ENCODE measurements at regions not wholly inside any gene's neighbourhood (a gene's known extent, or its start where the extent isn't known, plus 50 kb on each side); places are given as distances from the start of the nearest gene placed in this dataset.

DNA sequence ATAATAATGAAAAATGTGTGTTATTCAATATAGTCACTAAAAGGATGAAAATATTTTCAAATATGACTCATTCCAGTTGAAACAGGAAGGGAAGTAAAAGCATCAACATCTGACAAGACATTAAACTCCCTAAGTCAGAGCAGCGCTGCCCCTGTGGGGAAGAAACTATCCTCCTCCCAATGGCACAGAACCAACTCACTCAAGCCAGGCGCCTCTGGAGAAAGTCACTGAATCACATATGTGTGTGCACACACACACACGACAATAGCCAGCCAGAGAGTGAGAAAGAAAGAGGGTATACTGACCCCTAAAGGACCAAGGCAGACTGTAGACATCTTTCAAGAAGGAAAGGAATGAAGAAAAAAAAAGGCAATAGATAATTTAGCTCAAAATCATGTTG is 126.9 kb downstream of the SETD4 start:
- DNase-seq, result no peak

DNA sequence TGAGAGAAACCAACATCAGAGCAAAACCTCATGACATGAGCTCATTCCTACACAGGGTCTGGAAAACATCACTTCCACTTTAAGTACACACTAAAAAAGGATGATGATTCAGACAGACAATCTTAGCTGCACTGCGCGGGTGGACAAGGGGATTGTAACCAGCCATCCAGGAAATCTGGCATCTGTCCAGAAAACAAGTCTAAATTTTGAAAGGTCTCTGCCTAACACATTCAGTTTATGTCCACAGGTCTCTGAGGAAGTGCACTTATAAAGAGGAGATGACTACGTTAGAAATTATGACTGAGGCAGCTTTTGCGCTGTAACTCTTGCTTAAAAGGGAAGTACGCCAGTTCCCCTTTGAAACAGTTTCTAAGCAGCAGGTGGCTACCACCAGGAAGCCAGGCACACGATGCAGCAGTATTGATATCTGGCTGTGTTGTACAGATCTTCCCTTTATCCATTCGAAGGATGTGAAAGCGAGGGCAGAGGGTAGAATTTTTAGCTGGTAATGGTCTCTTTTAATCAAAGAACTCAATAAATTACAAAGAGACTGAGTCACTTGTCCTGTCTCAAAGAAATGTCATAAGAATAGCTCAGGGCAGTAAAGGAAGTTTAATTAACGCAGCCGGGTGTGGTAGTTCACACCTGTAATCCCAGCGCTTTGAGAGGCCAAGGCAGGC is 128.0 kb downstream of the SETD4 start:
- peak; percentile 15 for DNase-seq

DNA sequence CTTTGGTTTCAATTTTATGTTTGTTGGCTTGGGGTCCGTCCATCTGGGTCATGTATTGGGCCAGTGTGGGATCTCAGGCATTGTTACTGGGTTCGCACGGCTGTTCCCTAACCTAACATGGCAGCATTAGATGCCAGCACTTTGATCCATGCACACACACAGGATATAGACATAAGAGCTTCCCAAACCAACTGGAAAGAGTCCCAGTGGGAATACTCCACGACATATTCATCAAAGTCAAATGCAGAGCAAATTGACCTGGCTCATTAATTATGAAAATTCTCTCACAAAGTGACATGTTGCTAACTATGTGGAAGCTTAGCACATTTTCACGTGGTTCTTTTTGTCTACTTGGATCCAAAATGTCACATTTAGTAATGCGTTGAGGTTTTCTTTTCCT is 130.4 kb downstream of the SETD4 start:
- no peak for DNase-seq

GRCh38 chr21:35927262-35927661 is 133.1 kb downstream of the SETD4 start:
- no peak for DNase-seq

DNA sequence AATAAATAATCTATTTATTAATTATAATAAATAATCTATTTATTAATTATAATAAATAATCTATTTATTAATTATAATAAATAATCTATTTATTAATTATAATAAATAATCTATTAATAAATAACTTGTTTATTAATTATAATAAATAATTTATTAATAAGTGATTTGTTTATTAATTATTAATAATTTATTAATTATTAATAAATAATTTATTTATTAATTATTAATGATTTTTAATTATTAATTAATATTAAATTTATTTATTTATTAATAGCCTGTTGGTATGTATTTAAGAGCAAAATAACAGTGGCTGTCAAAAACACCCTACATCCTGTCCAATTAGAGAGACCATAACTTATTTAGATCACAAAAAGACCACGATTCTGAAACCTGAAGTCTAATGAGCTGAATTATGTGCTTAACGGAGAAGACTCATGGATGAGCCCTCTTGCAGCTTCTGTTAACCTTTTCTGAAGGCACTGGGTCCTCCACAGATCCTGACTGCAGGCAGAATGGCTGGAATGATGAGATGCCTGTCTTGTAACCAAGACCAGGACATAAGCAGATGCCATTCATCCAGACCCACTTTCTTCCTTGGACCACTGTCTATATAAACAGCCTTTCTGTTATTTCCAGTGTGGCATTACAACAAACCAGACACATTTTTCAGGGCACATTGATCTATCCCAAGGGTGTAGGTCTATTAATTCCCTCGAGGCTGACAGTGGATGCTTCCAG is 134.2 kb downstream of the SETD4 start:
- no peak for DNase-seq

DNA sequence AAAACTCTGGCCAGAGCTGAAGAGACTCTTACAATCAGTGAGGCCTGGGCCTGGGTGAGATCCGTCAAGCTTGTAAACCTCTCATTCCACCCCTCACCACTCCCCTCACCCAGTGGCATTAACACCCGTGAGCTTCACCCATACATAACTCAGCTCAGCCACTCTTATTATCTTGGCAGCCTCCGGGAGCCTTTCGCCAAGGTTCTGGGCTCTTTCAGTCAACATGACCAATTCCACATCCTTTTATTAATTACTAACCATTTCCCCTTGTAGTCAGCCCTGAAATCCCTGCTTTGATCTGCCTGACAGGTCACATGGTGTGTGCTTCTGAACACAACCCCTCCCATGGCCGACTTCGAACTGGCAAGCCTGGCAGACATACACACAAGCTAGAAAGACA is 134.8 kb downstream of the SETD4 start:
- peak; percentile 5 for DNase-seq

DNA sequence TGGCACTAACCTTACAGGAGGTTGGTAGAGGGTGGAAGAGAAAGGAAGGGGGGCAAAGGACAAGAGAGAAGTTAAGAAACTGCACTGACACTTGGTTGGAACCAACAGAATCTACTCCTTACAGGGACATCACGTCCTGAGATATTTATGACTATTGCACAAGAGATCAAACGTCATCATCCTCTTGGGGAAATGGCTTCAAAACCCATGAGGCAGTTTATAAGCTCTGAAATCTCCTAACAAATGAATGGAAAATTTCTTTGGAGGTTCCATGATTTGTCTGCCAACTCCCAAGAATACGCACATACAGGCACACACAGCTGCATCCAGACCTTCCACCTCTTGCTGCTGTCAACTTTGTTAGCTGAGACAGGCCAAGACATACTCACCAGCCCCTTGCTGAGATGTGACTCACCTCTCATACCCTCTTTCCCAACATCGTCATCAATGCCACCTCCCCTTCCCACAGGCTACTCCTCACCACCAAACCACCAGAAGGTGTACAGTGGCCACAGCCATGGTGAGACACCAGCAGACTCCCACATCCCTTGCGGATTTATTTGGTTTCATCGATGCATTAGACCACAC is 135.5 kb downstream of the SETD4 start:
- DNase-seq, result no peak

DNA sequence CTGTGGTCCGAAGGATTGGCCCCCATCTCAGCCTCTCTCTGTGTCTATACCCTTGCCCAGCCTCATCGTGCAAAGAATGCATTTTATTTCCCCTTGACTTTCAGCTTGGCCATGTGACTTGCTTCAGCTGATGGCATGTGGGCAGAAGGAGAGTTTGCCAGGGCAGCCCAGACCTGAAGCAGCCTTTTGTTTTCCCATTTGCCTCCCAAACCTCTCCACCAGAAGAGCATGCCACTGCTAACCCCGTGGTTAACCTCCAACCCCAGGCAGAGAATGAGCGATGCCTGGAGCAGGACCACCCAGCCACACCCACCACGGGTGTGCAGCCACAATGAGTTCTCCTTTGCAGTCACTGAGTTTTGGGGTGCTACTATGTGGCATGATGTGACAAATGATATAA is 136.4 kb downstream of the SETD4 start:
- no peak for DNase-seq

- no peak for DNase-seq
Observed at GRCh38 chr21:35922618-35923017, 137.7 kb downstream of the SETD4 start.

GRCh38 chr21:35921471-35921870 is 138.9 kb downstream of the SETD4 start:
- no peak for DNase-seq

DNA sequence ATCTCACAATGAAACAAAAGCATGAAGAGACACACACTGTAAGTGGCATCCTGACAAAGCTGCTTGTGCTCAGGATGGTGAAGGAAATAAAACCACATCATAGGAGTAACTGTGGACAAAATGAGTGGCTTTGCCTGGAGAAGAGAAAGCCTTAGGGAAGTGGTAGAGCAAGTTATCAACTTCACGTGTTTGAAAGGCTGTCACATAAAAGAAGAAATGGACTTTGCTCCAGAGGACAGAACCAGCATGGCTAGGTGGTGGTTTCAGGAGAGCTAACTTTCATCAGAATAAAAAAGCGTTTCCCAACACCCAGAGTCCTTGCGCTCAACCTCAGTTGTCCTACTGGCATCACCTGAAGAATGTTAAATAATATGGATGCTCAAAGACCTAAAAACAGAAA is 139.9 kb downstream of the SETD4 start:
- no peak for DNase-seq

- DNase-seq, result no peak
Observed at GRCh38 chr21:35915030-35915429, 145.3 kb downstream of the SETD4 start.

GRCh38 chr21:35911412-35912191 is 148.7 kb downstream of the SETD4 start:
- no peak for DNase-seq

GRCh38 chr21:35909456-35910223 is 150.7 kb downstream of the SETD4 start:
- no peak for DNase-seq

DNA sequence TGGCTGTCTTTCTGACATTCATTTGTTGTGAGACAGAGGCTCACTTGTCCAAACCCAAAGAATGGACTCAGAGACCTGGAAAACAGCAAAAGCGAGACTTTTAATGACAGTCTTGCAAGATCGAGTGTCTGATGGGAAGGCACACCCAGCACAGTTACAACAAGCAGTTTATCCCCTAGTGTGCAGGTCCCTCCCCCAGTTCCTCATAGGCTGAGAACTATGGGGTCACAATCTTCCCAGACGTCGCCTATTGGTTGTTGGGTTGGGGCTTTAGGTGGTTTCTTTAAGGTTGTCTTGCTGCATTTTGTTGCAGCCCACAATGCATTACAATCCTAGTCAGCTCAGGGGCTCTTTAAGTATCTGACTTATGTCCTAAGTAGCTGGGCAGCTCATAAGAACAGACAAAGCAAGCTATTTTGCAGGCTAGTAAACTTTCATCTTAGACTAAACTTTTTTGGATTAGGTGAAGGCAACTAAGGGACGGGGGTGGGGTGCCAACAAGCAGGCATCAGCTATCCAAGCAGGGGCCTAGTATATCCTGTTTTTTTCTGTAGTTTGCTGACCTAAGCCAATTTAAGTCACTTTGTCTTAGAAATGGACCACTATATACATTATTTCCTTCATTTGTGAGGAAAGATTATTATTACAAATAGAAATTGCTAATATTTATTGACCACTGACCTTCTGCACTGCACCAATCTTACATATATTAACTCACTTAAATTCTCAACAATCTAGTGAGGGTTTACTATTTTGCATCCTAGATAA is 151.8 kb downstream of the SETD4 start:
- DNase-seq, result no peak

DNA sequence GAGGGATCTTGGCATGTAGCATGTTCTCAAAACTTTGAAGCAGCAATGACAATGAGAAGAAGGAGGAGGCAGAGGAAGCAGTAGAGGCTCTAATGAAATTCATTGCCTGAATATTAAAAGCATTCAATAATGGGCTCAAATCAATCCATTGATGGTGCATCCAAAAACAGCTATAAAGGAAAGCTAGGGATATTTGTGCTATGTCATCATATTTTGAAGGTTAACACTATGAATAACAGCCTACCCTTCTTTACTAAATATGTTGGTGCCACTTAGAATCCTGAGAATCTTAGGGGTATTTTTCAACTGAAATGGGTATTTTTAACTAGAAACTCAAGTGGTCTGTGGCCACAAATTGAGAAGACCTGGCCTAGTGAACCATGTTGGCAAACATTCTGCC is 153.7 kb downstream of the SETD4 start:
- DNase-seq, result no peak

GRCh38 chr21:35905963-35906345 is 154.4 kb downstream of the SETD4 start:
- no peak for DNase-seq

- no peak for DNase-seq
Observed at GRCh38 chr21:35905096-35905962, 155.0 kb downstream of the SETD4 start.

- no peak for DNase-seq
Observed at GRCh38 chr21:35900539-35900938, 159.8 kb downstream of the SETD4 start.

- DNase-seq, result no peak
Observed at GRCh38 chr21:35896060-35896459, 164.3 kb downstream of the SETD4 start.

DNA sequence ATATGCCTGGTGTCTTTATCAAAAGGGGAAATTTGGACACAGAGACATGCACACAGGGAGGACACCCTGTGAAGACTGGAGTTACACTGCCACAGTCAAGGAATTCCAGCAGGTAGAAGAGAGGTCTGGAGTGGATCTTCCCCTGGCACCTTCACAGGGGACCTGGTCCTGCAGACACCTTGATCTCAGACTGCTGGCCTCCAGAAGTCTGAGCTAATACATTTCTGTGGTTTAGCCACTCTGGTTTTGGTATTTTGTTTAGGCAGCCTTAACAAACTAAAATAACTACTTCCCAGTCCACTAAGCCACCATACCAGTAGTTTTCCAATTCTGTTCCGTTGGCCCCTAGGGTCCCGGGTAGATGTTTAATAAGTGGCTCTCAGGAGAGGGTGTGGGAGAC is 164.7 kb downstream of the SETD4 start:
- DNase-seq, result no peak
